GM18861 (cell line): ENCODE measurements at regions not wholly inside any gene's neighbourhood (a gene's known extent, or its start where the extent isn't known, plus 50 kb on each side); places are given as distances from the start of the nearest gene placed in this dataset.

Experiments
- ATAC-seq: cut with Tn5 transposase; IDR thresholded peaks from one replicate; pipeline ENCODE4 v1.9.1; 2021; ENCODE audit not compliant: unreplicated experiment

DNA sequence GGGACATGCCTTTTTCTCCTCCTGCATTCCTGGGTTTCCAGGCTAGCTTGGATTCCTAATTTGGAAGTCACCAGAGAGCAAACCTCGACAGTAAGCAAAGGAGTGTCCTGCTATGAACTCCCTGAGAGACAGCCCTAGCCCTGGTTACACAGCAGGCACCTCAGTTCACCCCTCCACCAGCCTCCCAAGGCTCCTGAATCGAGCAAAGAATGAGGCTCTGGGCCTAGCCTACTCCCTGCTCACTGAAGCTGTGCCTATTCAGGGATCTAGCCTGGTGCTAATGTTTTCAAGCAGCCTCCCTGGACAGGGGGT is 66.7 kb upstream of the RMDN2 start:
- ATAC-seq: no peak

DNA sequence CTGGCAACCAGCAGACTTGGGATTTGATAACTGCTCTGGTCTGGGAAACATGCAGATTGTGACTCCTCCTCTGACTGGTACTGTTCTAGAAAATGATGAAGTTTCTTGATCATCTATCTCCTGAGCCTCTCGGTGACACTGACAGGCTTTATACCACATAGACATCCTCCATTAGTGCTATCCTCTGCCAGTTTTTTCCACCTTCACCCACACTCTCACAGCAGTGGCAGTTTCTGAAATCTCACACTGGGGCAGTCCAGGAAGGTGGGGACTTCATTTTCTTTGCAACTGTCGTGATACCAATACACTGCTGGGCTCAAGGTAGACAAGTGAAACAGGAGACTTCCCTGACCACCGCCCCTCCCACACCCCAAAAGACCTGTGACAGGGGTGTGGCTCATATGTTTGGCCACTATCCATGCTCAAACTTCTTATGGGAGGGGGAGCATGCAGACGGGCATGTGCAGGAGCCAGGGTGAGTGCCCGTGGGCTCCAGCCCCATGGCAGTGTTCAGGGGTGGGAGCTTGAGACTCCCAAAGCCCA is 66.3 kb upstream of the RMDN2 start:
- ATAC-seq: no peak

DNA sequence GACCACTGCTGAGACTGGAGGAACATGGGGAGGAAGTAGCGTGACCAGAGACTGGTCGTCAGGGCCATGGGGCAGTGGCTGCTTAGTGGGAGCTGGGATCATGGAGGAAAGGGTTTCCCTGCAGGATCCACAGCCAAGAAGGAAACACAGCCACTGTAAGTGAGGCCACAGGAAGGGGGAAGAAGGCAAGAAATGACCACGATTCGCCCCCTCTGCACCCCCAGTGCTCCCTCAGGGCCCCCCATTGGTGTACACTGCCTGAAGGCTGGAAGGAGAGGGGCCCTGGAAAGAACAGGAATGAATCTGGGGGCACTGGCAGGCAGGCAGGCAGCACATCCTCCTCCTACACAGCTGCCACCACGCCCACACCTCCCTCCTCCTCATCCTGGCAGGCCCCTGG is 62.5 kb upstream of the RMDN2 start:
- no peak for ATAC-seq

DNA sequence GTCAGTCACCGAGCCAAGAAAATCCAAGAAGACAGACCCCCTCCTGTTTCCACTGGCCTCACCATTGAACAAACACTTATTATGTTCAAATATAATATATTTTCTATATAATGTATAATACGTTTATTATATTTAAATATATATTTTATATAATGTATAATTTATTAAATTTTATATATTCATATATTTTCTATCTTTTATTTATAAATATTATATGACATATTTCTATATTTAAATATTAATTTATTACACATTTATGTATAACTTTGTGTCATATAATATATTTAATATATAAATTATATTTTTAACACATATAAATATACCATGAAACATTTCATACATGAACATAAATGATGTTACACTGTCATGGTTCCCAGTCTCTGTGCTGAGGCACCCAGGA is 60.9 kb upstream of the RMDN2 start:
- no peak for ATAC-seq

DNA sequence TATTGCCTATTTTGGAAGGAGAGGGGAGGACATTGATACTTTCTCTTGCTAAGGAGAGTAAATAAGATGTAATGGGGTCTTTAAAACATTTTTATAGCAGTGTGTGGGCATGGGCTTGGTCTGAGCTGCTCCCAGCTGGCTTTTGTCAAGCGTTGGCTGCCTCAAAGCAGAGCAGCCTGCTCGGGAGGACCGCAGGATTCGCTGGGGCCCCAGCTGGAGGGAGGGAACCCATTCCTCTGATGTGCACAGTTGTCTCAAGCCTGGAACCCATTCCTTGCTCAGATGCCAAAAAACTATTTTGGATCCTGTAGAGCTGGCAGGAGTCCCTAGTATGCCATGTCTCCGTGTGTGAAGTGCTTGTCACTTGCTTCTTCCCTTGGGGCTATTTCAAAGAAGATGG is 59.4 kb upstream of the RMDN2 start:
- ATAC-seq: no peak

DNA sequence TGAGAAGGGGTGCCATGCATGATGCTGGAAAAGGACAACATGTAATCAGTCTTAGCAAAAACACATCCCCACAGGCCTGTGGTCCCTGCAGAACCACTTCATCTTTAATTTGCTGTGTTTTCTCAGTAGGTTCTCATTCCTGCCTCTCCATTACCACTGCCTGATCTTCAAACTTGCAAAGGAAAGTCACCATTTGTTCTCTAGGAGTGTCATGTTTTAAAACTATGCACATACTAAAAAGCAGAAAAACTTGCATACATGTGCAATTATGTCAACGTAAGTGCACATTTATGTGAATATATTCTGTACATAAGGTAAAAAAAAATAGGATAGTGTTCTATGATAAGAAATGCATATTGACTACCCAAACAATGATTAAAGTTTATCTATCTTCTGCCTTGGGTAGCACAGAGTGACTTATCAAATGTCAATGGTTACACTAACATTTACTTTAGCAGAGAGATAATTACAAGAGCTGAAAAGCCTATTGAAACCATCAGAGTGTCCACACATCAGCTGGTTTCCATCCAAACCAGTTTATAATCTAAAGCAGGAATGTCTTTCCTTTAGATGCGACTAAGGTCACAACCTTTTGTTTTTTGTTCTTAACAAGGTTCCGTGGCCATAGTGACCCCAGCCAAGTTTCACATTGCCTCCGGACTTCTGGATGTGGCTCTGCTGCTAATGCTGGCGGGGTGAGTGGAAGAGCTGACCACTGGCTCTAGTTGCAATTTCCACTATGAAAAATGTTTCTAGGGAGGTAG is 58.7 kb upstream of the RMDN2 start:
- ATAC-seq: no peak

DNA sequence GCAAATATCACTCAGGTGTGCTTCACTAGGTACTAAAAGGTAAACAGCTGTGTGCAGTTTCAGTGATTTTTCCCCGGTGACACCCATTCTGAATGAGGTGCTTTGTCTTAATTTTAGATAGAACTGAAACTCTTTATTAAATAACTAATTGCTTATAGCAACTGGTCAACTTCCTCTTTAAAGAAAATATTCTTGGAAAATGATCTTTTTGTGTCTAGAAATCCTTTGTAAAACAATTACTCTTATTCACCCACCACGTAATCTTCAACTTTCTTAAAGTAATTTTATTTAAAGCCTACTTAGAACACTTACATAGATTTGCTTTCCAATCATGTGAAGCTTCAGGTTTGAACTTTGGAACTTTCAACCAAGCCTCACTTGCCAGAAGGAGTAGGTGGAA is 57.9 kb upstream of the RMDN2 start:
- no peak for ATAC-seq

DNA sequence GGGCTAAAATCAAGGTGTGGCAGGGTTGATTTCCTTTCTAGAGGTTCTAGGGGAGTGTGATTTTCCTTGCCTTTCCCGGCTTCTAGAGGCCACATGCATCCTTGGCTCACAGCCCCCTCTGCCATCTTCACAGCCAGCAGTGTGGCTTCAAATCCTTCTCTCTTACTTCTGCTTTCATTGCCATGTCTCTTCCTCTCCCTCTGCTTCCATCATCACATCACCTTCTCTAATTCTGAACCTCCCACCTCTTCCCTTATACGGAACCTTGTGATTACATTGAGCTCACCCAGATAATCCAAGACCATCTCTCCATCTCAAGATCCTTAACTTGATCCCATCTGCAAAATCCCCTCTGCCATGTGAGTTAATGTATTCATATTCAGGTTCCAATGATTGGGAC is 56.2 kb upstream of the RMDN2 start:
- no peak for ATAC-seq

DNA sequence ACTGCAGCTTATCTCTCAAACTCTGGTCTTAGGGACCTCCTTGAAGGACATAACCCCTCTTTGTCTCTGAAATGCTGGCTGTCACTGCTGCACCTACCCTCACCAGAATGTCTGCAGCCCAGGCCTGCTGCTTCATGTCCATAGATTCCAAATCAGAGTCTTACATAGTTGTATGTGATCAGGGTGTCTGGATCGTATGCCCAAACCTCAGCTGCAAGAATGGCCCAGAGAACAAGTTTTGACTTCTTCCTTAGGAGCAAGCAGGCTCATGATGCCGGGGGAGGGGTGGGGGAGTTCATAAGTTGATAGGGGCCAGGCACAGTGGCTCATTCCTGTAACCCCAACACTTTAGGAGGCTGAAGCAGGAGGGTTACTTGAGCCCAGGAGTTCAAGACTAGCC is 55.8 kb upstream of the RMDN2 start:
- ATAC-seq: no peak

DNA sequence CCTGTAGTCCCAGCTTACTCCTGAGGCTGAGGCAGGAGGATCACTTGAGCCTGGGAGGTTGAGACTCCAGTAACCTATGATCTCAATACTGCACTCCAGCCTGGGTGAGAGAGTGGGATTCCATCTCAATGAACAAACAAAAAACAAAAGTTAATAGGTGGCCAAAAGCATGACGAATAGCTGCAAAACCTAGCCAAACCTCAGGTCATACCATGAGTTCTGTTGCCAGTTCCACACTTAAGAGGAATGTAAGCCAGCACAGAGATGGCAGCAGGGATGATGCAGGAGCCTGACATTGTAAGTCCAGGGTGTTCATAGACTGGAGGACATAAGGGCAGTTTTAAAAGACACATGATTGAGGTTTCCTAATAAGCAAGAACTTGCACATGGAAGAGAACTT is 55.3 kb upstream of the RMDN2 start:
- ATAC-seq: no peak

DNA sequence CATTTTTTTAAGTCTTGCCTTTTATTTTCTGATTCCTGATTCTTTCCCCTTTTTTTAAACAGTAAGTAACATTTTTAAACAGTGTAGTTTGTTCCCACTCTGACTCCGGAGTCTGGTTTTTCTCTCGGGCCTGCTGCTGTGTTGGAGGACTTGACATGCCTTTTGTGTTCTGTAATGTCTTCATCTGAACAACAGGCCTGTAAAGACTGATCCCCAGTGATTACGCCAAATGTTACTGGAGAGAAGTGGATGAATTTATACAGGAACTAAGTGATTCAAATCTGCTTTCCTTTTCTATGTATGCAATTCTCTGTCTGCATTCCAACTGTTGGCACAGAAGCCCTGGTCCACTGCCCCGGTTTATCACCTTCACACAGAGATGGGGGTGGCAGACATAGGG is 54.3 kb upstream of the RMDN2 start:
- ATAC-seq: no peak

DNA sequence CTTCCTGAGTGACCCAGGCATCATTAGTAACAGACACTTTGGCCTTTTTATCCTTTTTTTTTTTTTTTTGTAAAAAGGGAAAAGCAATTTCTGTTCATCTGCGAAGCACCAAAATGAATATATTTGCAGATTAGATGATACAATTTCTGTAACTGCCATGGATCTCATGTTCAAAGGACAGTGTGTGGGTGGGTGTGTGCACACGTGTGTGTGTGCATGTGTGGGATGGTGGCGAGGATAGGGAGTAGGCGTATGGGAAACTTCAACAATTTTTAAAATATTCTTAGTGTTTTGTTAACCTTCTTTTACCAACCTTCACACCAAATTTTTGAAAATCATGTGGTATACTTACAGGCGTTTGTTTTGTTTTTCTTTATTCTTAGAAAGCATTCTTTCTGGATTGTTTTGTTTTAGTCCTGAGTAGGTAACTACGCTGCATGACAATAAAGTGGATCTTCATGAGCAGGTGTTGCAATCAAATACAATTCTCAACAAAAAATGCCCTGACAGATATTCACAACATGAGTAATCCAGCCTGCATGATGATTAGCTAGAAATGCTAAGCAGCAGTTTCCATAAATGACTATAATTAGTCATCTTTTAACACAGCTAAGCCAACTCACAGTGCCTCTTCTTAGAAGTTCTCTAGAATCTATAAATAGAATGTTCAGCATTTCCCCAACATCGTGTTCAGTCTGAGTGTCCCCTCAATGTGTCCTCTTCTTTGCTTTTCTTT is 53.5 kb upstream of the RMDN2 start:
- peak; percentile 81 for ATAC-seq

DNA sequence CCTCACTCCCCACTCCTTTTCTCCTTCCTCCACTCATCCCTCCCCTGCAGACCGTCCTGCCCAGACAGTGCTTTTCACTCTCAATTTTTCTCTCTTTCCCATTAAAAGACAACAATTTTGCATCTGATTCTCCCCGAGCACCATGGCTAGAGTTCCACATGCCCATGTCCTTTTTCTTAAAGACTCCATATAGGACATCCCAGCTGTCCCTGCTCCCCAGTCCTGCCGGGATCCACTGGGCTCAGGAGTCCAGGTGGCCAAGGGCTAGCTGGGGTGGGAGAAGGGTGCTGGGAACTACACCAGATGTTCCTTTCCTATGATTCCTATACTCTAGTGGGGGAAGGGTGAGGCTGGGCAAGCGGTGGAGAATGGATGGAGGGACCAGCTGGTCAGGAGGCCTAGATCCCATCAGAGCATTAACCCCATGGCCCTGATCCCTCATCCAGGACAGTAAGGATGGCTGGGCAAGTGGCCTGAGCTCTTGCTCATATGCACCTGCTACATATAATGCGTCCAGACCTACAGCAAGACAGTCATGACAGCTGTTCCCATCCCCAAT is 52.8 kb upstream of the RMDN2 start:
- no peak for ATAC-seq

DNA sequence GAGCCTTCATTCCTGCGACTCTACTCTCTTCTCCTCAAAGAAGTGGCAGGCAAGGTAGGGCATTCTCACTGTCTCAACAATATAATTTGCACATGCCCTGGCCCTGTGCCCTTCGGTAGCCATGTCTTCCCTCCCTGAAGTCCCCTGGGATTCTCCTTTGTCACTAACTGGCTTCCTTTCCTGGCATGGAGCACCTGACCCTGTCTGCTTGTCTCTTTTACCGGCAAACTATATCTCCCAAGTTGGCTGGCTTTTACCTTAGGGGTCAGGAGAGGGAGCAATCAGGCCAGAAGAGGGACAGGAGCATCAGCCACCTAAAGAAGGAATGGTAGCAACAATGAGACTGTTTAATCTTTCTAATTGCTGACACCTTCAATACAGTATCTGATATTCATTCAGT is 51.9 kb upstream of the RMDN2 start:
- no peak for ATAC-seq

DNA sequence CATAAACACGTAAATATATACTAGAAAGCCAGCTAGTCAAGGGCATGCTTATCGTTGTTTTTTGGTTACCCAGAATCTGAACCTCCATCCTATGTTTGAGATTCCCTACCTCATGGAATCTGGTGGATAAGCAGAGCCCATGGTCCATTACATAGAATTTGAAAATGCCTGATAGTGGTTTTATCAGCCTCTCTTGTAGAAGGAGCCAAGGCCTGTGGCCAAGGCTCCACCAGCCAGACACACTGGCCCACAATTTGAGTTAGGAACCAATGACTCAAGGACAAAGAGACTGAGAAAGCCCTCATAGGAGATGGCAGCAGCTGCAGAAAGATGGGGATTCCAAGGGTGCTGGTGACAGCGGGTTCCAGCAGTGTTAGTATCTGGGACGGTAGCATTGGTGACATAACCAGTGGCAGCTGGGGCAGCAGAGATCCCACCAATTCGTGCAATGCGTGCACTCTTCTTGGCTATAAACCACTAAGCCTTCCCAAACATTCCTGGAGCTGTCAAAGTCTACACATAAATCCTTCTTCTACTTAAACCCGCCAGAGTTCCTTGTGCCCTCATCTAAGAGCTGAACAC is 51.2 kb upstream of the RMDN2 start:
- no peak for ATAC-seq

DNA sequence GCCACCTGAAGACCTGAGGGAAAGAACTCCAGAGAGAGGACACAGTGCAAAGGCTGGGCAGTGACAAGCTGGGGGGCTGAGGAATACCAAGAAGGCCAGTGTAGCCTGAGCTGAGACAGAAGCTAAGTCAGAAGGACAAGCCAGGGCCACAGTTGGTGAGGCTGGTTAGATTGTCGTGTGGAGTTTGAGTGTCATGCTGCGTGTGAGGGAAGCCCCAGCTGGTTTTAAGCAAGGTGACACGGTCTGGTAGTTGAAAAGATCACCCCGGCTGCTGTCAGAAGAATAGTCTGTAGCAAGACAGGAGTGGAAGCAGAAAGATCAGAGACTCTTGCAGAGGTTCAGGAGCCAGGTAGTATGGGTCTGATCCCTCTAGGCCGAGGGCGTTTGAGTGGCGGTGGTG is 50.6 kb upstream of the RMDN2 start:
- peak; percentile 47 for ATAC-seq
